Testis (tissue), 2 donors: ENCODE measurements at regions not wholly inside any gene's neighbourhood (a gene's known extent, or its start where the extent isn't known, plus 50 kb on each side); places are given as distances from the start of the nearest gene placed in this dataset.

Source experiments
- POLR2A ChIP-seq: fragments of 450-650 bp; IDR thresholded peaks from one replicate; pipeline ENCODE4 v1.6.1; 2017; ENCODE audit warnings: antibody characterized with exemption, mild to moderate bottlenecking, moderate library complexity
- TF ChIP-seq, protein P1 (sequence below), 3 experiments: fragments of 450-650 bp in 2 of 3; fragments of 200-600 bp in 1 of 3; sonication (generic) in 1 of 3; IDR thresholded peaks; one replicate each; pipeline ENCODE4 v1.5.1; 2016 to 2019; ENCODE audit warnings: antibody characterized with exemption in 3 of 3, mild to moderate bottlenecking in 2 of 3, moderate library complexity in 1 of 3

DNA sequence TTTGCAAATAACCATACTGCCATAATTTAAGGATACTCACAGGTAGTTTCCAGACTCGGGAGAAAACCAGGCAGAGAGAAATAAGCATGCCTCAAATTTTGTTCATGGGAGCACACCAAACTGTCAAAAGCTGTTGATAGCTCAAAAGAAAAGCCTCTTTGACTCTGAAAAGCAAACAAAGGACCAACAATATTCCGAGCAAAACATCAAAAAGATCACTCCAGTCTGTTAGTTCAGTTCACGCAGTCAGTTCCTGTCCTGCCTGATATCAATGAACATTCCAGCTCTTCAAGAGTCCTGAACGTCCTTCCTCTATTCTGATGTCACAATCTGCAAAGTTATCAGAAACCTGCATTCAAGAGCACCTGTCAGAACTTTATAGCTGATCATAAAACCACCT lies 78.7 kb downstream of the RRM2 start:
- TF ChIP-seq, protein P1, sequence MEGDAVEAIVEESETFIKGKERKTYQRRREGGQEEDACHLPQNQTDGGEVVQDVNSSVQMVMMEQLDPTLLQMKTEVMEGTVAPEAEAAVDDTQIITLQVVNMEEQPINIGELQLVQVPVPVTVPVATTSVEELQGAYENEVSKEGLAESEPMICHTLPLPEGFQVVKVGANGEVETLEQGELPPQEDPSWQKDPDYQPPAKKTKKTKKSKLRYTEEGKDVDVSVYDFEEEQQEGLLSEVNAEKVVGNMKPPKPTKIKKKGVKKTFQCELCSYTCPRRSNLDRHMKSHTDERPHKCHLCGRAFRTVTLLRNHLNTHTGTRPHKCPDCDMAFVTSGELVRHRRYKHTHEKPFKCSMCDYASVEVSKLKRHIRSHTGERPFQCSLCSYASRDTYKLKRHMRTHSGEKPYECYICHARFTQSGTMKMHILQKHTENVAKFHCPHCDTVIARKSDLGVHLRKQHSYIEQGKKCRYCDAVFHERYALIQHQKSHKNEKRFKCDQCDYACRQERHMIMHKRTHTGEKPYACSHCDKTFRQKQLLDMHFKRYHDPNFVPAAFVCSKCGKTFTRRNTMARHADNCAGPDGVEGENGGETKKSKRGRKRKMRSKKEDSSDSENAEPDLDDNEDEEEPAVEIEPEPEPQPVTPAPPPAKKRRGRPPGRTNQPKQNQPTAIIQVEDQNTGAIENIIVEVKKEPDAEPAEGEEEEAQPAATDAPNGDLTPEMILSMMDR (IDR thresholded peaks at IDR 0.05), result no peak
- TF ChIP-seq POLR2A, result no peak
